Kidney glomerular epithelial cell (primary cell): ENCODE measurements at regions not wholly inside any gene's neighbourhood (a gene's known extent, or its start where the extent isn't known, plus 50 kb on each side); places are given as distances from the start of the nearest gene placed in this dataset.

Experiments used
- DNase-seq: peaks from one replicate; lab custom pipeline; 2025; lab: John Stamatoyannopoulos, UW

- no peak for DNase-seq
Observed at GRCh38 chr12:92089559-92089958, 56.1 kb downstream of the BTG1 start.

DNA sequence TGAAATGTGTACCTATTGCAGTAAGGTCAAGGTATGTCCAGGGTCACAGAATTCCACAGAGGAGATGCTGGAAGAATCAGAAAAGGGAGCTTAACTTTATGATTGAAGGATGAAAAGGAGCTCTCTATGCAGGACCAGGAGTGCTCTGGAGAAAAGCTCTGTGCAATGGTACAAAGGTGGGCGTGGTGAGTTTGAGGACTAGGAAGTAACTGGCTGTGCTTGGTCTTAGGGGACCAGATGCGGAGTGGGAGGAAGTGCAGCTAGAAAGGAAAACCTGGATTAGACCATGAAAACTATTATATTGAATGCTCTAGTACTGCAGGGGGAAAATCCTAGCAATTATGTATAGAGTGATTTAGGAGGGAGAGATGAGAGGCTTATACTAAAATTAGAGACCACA is 56.8 kb downstream of the BTG1 start:
- DNase-seq: no peak

GRCh38 chr12:92085736-92086040 is 60.0 kb downstream of the BTG1 start:
- DNase-seq: no peak

DNA sequence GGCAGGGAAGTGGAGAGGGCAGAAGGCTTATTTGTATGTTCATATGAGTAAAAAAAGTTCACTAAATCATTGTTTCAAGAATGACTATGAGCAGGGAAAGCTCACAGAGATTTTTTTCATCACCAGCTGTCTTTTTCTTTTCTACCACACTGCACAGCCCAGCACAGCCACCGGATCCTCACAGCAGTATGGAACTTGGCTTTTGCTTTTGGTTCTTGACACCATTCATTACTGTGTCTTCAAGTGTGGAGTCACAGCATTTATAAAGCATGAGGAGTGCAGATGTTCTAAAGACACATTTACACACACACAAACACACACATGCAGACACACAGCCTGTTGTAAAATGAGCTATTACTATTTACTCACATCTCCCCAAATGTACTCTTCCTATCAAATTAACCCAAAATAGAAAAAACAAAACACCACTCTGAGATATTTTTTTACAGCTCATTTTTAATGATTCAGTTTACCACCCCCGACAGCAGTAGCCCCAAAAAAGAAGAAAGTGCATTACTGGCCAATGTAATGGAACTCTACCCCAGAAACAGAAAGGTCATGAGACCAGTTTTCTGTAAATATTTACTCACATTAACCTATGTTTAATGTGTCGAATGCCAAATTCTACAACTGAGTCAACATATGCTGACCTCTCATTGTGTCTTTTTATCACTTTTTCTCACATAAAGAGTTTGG is 60.5 kb downstream of the BTG1 start:
- DNase-seq: no peak

GRCh38 chr12:92080911-92081285 is 64.7 kb downstream of the BTG1 start:
- DNase-seq: peak; percentile 20

GRCh38 chr12:92079054-92079385 is 66.6 kb downstream of the BTG1 start:
- no peak for DNase-seq

GRCh38 chr12:92078167-92079053 is 67.2 kb downstream of the BTG1 start:
- peak; percentile 43 for DNase-seq

DNA sequence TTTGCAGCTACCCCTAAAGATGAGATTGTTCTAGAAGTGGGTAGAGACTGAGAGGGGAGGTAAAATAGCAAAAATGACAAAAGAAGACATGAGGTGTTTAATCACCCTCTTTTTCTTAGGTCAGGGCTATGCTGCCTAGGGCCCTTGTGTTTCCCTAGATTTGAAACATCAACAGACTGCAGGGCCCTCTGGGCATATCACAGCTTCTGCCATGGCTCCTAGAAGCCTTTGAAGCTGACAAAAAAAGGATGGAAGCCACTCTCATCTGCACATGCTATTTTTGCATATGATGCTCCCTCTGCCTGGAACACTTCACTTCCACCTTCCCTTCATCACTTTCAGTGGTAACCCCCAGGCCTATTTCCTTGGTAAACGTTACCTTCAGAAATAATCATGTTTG is 68.1 kb downstream of the BTG1 start:
- DNase-seq: no peak

DNA sequence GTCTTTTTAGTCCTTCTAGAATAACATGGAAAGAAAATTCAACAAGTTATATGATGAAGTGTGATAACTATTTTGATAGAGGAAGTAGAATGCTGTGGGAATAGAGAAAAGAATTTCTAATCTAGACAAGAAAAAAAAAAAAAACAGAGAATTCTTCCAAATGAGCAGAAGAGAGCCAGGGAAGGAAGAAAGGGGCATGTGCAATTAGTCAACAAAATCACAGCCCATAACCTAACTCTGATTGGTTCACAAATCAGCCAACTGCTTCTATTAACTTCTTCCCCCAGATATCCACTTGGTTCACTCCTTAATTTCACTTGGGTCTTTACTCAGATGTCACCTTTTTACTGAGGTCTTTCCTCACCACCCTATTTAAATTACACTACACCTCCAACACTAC is 69.5 kb downstream of the BTG1 start:
- DNase-seq: no peak

- DNase-seq: no peak
Observed at GRCh38 chr12:92075425-92075914, 70.2 kb downstream of the BTG1 start.

DNA sequence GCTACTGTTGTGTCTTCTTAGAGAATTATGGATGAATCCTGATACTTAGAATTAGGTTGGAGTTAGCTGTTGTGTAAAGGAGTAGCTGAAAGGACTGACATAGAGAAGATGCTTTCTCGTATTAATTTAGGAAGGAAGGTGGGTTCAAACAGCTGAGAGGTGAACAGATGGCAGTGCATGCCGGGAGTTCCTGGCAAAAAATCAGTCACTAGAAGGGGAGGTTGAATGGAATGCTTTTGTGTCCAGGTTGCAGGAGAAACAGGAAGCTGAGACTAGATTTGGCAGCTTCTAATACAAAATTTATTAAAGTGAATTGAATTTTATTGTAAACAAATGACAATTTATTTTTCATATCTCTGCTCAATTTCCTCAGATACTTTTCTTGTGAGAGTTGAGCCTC is 70.8 kb downstream of the BTG1 start:
- DNase-seq: no peak

GRCh38 chr12:92073094-92073493 is 72.6 kb downstream of the BTG1 start:
- DNase-seq: no peak

DNA sequence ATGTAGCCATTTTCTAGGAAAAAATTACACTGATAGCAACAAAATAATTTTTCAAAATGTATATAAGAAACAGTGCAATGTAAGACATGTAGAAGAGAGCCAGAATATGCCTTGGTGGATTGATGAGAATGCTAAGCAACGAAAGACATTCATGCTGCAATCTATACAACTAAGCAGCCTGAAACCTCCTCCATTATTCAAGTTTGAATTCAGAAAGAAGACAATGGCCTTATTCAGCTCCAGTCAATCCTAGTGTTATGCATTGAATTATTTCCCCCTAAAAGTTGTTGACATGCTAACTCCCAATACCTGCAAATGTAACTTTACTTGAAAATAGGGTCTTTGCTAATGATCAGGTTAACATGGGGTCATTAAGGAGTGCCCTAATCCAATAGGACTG is 73.5 kb downstream of the BTG1 start:
- DNase-seq: no peak

DNA sequence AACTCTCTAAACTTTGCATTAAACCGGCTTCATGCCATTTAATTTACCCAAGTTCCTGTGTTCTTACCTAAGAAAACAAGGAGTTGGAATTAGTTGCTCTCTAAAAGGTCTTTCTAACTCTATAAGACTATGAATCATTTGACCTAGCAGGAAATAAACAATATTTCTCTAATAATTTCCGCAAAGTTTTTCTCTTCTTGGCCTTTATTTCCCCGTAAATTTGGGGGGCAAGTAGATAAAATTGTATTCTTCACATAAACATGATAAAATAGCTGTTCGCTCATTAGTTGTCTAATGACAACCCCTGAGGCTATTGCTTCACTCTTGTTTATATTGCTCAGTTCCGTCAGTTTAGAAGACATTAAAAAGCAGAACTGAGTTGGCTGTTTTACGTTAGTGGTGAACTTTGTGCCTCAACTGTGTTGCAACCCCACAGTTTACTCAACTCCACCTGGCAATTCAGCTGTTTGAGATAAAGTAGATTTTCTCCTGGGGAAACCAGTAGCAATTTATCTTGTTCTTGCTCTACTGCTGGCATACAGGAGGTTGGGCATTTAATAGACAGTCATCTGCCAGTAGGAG is 74.7 kb downstream of the BTG1 start:
- DNase-seq: no peak

GRCh38 chr12:92070054-92070863 is 75.4 kb downstream of the BTG1 start:
- peak; percentile 68 for DNase-seq

DNA sequence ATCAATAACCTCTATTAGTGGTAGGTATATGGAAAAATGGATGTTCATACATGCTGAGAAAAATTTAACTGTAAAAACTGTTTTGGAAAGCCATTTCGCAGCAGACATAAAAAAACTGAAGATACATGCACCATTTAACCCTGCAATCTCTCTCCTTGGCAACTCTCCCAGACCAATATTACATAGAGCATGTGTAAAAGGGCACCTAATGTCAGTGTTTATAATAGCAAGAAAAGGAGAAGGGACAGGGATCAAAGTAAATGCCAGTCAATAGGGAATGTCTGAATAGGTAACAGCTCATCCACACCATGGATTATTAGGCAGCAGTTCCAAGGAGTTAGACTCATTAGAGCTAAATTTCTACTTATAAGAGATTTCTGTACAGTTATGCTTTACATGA is 77.2 kb downstream of the BTG1 start:
- DNase-seq: no peak

- no peak for DNase-seq
Observed at GRCh38 chr12:92065639-92066038, 80.0 kb downstream of the BTG1 start.

DNA sequence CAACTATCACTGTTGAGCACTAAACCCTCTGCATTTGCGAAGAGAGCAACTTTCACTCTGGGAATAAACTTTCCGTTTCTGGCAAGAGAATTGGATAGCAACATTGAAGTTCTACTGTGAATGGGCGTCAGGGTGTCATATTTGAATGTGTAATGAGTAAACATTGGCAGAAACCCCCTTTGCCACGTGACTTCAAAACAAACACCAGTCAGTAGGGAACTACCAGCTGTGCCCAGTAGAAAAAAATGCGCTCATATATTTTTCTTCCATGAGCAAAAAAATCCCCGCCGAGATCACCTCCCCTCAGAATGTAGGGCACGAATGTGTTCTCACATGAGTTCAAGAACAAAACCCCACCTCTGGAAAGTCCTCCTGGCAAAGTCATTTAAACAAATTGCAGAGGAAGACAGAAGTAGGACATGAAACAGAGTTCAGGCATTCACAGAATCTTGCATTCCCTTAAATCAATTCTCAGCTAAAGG is 80.6 kb downstream of the BTG1 start:
- DNase-seq: no peak

GRCh38 chr12:92064422-92064821 is 81.2 kb downstream of the BTG1 start:
- no peak for DNase-seq

GRCh38 chr12:92063641-92064040 is 82.0 kb downstream of the BTG1 start:
- DNase-seq: no peak

DNA sequence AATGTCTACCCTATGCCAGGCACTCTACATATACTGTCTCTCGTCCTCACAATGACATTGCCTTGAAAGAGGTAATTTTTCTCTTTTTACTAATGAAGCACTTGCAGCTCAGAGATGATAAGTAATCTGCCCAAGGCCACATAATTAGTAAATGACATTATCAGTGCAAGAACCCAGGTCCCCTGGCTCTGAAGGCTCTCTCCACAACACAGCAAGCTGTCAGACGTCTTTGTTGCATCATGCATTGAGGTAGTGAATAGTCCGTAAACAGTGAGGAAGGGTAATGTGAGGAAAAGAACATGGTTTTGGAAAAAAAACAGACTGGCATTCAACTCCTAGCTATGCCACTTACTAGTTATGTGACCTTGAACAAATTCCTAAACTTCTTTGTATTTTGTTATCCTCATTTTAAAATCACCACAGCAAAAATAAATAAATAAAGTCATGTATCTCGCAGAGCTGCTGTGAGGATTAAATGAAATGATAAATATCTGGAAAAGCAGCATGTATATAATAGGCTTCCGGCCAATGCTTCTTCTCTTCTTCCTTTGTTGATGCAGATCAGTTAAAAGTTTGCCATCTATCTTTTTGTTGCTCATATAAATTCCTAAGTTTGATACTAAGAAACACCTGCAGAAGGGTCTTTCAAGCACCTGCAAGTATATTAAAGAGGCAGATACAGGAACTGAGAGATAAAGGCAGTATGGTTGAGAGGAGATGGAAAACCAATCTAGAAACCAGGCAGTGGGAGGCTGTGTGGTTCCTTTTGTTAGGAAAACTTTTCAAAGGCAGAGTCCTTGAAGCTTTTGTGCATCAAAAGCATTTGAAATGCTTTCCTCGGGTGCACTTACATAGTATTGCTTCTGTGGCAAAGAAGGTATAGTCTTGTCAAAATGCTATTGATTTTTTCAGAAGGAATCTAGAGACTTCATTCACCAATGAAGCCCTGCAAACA is 82.8 kb downstream of the BTG1 start:
- DNase-seq: no peak
